WTC11 (cell line): ENCODE measurements at regions not wholly inside any gene's neighbourhood (a gene's known extent, or its start where the extent isn't known, plus 50 kb on each side); places are given as distances from the start of the nearest gene placed in this dataset.

Experiments used
- ATAC-seq: fragments of 200-7000 bp; cut with Tn5 transposase; 2 replicates; pipeline ENCODE4 v1.10.0; 2021; ENCODE audit warnings: mild to moderate bottlenecking, moderate library complexity
- CTCF ChIA-PET: fragments of 300-600 bp; sonication (Branson Sonifier 250); formaldehyde crosslinking; loops from one replicate; lab custom pipeline; 2021; ENCODE audit warnings: antibody characterized with exemption; lab: Charles Lee
- POLR2A ChIA-PET: fragments of 350-600 bp; sonication (Branson Sonifier 250); formaldehyde crosslinking; loops from one replicate; lab custom pipeline; 2021; ENCODE audit warnings: antibody characterized with exemption; lab: Charles Lee
- DNase-seq: peaks from one replicate; pipeline ENCODE4 v3.0.0; 2021; ENCODE audit warnings: low spot score
- H3K27ac Mint-ChIP-seq: 2 replicates; pipeline ENCODE4 v1.8.0; 2021; ENCODE audit warnings: mixed read lengths
- H3K27me3 Mint-ChIP-seq: 2 replicates; pipeline ENCODE4 v1.8.0; 2021; ENCODE audit warnings: low read depth, mild to moderate bottlenecking, moderate library complexity, mixed read lengths
- H3K36me3 Mint-ChIP-seq: 2 replicates; pipeline ENCODE4 v1.8.0; 2021; ENCODE audit warnings: mixed read lengths
- H3K4me1 Mint-ChIP-seq: 2 replicates; pipeline ENCODE4 v1.8.0; 2022; ENCODE audit warnings: mixed read lengths
- H3K4me3 Mint-ChIP-seq: 2 replicates; pipeline ENCODE4 v1.8.0; 2021; ENCODE audit warnings: mild to moderate bottlenecking, moderate library complexity, mixed read lengths
- H3K9me3 Mint-ChIP-seq: 2 replicates; pipeline ENCODE4 v1.8.0; 2021; ENCODE audit warnings: mixed read lengths
- ARID4B ChIP-seq: sonication (generic); formaldehyde crosslinking; IDR thresholded peaks from 2 replicates; pipeline ENCODE4 v1.8.0; 2023; ENCODE audit warnings: missing genetic modification reagents, mild to moderate bottlenecking, borderline replicate concordance
- CBFB ChIP-seq: sonication (generic); formaldehyde crosslinking; IDR thresholded peaks from 2 replicates; pipeline ENCODE4 v1.8.1; 2022; ENCODE audit warnings: mild to moderate bottlenecking, low read depth, missing genetic modification reagents
- CREM ChIP-seq: sonication (generic); formaldehyde crosslinking; IDR thresholded peaks from 2 replicates; pipeline ENCODE4 v1.8.1; 2022; ENCODE audit warnings: mild to moderate bottlenecking, missing genetic modification reagents, moderate library complexity
- FOXJ3 ChIP-seq: sonication (generic); formaldehyde crosslinking; IDR thresholded peaks from 2 replicates; pipeline ENCODE4 v1.9.0; 2021; ENCODE audit warnings: missing genetic modification reagents, mild to moderate bottlenecking, borderline replicate concordance
- HMGA2 ChIP-seq: fragments of 250-450 bp; sonication (Bioruptor Pico); IDR thresholded peaks from 2 replicates; pipeline ENCODE4 v1.4.0; 2021; ENCODE audit warnings: mild to moderate bottlenecking, moderate library complexity
- IRF1 ChIP-seq: sonication (generic); formaldehyde crosslinking; IDR thresholded peaks from 2 replicates; pipeline ENCODE4 v1.8.0; 2023; ENCODE audit warnings: missing genetic modification reagents
- JUN ChIP-seq: sonication (generic); formaldehyde crosslinking; IDR thresholded peaks from 2 replicates; pipeline ENCODE4 v1.8.0; 2023; ENCODE audit warnings: mild to moderate bottlenecking, missing genetic modification reagents
- NFYB ChIP-seq: sonication (generic); formaldehyde crosslinking; conservative IDR thresholded peaks from 2 replicates; pipeline ENCODE4 v1.8.0; 2022; ENCODE audit warnings: low read depth, missing genetic modification reagents
- NR3C1 ChIP-seq: sonication (generic); formaldehyde crosslinking; conservative IDR thresholded peaks from 2 replicates; pipeline ENCODE4 v1.8.1; 2023; ENCODE audit warnings: low read depth, mild to moderate bottlenecking, missing genetic modification reagents
- RELA ChIP-seq: sonication (generic); formaldehyde crosslinking; IDR thresholded peaks from 2 replicates; pipeline ENCODE4 v1.8.1; 2022; ENCODE audit warnings: missing genetic modification reagents, mild to moderate bottlenecking, borderline replicate concordance
- RORB ChIP-seq: fragments of 250-450 bp; sonication (Bioruptor Pico); IDR thresholded peaks from 2 replicates; pipeline ENCODE4 v1.9.0; 2021; ENCODE audit warnings: mild to moderate bottlenecking
- SMAD3 ChIP-seq: sonication (generic); formaldehyde crosslinking; IDR thresholded peaks from 2 replicates; pipeline ENCODE4 v1.8.0; 2022; ENCODE audit warnings: missing genetic modification reagents, mild to moderate bottlenecking, borderline replicate concordance
- SMAD4 ChIP-seq: sonication (generic); formaldehyde crosslinking; IDR thresholded peaks from 2 replicates; pipeline ENCODE4 v1.8.0; 2022; ENCODE audit warnings: mild to moderate bottlenecking, missing genetic modification reagents
- ZMAT4 ChIP-seq: fragments of 250-450 bp; sonication (Bioruptor Pico); IDR thresholded peaks from 2 replicates; pipeline ENCODE4 v1.9.0; 2021; ENCODE audit warnings: mild to moderate bottlenecking
- ZNF138 ChIP-seq: sonication (generic); formaldehyde crosslinking; conservative IDR thresholded peaks from 2 replicates; pipeline ENCODE4 v1.8.1; 2022; ENCODE audit warnings: mild to moderate bottlenecking, moderate library complexity, missing genetic modification reagents
- ZNF219 ChIP-seq: sonication (generic); formaldehyde crosslinking; IDR thresholded peaks from 2 replicates; pipeline ENCODE4 v1.8.0; 2023; ENCODE audit warnings: missing genetic modification reagents, mild to moderate bottlenecking, borderline replicate concordance
- ZNF425 ChIP-seq: fragments of 250-450 bp; sonication (Bioruptor Pico); conservative IDR thresholded peaks from 2 replicates; pipeline ENCODE4 v1.9.0; 2021; ENCODE audit warnings: mild to moderate bottlenecking
- ZNF512 ChIP-seq: sonication (generic); formaldehyde crosslinking; IDR thresholded peaks from 2 replicates; pipeline ENCODE4 v1.8.1; 2022; ENCODE audit warnings: missing genetic modification reagents, borderline replicate concordance
- ZNF532 ChIP-seq: fragments of 250-450 bp; sonication (Bioruptor Pico); IDR thresholded peaks from 2 replicates; pipeline ENCODE4 v1.9.0; 2021; ENCODE audit warnings: mild to moderate bottlenecking, borderline replicate concordance

GRCh38 chr7:41475801-41476459, 227.0 kb downstream of the INHBA start (continued):
- TF ChIP-seq ARID4B (no peak), SMAD4 (CRISPR knock-in tag) (no peak)

GRCh38 chr7:41472427-41473125, 230.3 kb downstream of the INHBA start:
- Mint-ChIP-seq H3K9me3 (no peaks in the 10 kb centered on the region), H3K36me3 (no peaks in the 10 kb centered on the region), H3K4me1 (peaks cover 11% of the 10 kb centered on the region), H3K27ac (no peak overlapping the region), H3K27me3 (no peaks in the 10 kb centered on the region), H3K4me3 (no peak overlapping the region)
- CTCF ChIA-PET, result no interaction called here
- no peak for ATAC-seq
- DNase-seq, result no peak
- POLR2A ChIA-PET, result interaction anchor here (0.7 kb wide), 1 partner anchor 258 kb away, joined by 5 read pairs; no protein-coding TSS in a partner anchor
- TF ChIP-seq SMAD3 (CRISPR knock-in tag), result no peak
- no peak for TF ChIP-seq JUN (CRISPR knock-in tag)
- no peak for TF ChIP-seq RORB (CRISPR knock-in tag)
- no peak for TF ChIP-seq ZNF425 (CRISPR knock-in tag)
- no peak for TF ChIP-seq ZMAT4
- TF ChIP-seq ZNF532 (CRISPR knock-in tag), result no peak
- no peak for TF ChIP-seq CREM (CRISPR knock-in tag)
- TF ChIP-seq ZNF512 (CRISPR knock-in tag), result no peak
- no peak for TF ChIP-seq HMGA2 (CRISPR knock-in tag)
- TF ChIP-seq CBFB, result no peak
- TF ChIP-seq FOXJ3 (CRISPR knock-in tag), result no peak
- TF ChIP-seq RELA, result no peak
- TF ChIP-seq IRF1 (CRISPR knock-in tag), result no peak
- TF ChIP-seq NR3C1, result no peak
- no peak for TF ChIP-seq ZNF138 (CRISPR knock-in tag)
- no peak for TF ChIP-seq NFYB (CRISPR knock-in tag)
- TF ChIP-seq ZNF219 (CRISPR knock-in tag), result no peak
